G401 (cell line): ENCODE measurements at regions not wholly inside any gene's neighbourhood (a gene's known extent, or its start where the extent isn't known, plus 50 kb on each side); places are given as distances from the start of the nearest gene placed in this dataset.
A peak's percentile ranks its signal among the peaks of the same experiment; 100 is the strongest.
"Not testable (repeated sequence)": the region's sequence is repeated elsewhere in the genome, so short reads cannot be mapped to it uniquely, and the experiment has no call there.

Experiments used
- DNase-seq: peaks from one replicate; pipeline ENCODE4 v3.0.0-alpha.2; 2015; ENCODE audit warnings: low spot score
- in situ Hi-C: cut with HindIII; loops from 2 replicates; pipeline ENCODE4 v1.10.0; 2016; ENCODE audit warnings: low sequenced_read_pairs, mixed read lengths

GRCh38 chr3:127445581-127446343 lies 144.8 kb downstream of the TPRA1 start:
- DNase-seq = no peak
- in situ Hi-C loops = no loop called here

DNA sequence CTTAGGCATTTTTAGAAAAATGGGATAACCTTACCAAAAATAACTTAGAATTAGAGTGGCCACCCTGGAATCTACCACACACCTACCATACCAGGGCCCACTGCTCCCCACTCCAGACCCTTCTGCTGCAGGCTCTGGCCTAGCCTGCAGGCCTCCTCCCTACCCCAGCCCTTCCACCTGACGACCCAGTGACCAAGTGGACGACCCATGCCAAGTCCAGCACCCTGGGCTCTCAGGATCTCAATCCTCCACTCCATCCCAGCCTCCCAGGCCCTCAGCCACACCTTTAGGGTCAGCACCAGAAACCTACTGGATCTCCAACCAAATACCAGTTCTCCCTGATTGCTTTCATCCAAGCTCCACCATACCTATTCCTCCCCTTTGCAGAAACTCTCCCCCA lies 145.8 kb downstream of the TPRA1 start:
- no peak for DNase-seq
- in situ Hi-C loops = no loop called here

GRCh38 chr3:127443581-127444375 lies 146.8 kb downstream of the TPRA1 start:
- DNase-seq = no peak
- in situ Hi-C loops = no loop called here

GRCh38 chr3:127442506-127442905 lies 148.0 kb downstream of the TPRA1 start:
- DNase-seq = no peak
- in situ Hi-C loops = no loop called here

GRCh38 chr3:127441764-127442163 lies 148.8 kb downstream of the TPRA1 start:
- in situ Hi-C loops = no loop called here
- no peak for DNase-seq

- in situ Hi-C loops = no loop called here
- DNase-seq = no peak
These were observed 150.1 kb downstream of the TPRA1 start for GRCh38 chr3:127440384-127440783.

- in situ Hi-C loops = no loop called here
- no peak for DNase-seq
These were observed 150.9 kb downstream of the TPRA1 start for GRCh38 chr3:127439621-127440020.

- in situ Hi-C loops = no loop called here
- DNase-seq = no peak
These were observed 151.1 kb upstream of the PRR20G start for GRCh38 chr3:127438951-127439350.

- in situ Hi-C loops = no loop called here
- DNase-seq = no peak
These were observed 150.5 kb upstream of the PRR20G start for GRCh38 chr3:127438371-127438770.

DNA sequence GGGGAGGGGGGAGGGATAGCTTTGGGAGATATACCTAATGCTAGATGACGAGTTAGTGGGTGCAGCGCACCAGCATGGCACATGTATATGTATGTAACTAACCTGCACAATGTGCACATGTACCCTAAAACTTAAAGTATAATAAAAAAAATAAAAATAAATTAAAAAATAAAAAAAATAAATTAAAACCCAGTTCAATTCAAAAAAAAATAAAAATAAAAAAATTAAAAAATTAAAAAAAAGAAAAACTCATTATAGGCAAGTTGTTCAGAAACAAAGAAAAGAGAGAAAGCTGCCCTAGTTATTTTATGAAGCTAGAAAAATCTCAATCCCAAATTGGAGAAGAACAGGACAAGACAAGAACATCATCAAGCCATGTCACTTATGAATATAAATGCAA lies 147.5 kb upstream of the PRR20G start:
- DNase-seq, in situ Hi-C loops: not testable (repeated sequence)

- DNase-seq = peak; percentile 19
- in situ Hi-C loops = no loop called here
These were observed 143.2 kb upstream of the PRR20G start for GRCh38 chr3:127431066-127431465.

GRCh38 chr3:127428344-127428997 lies 140.6 kb upstream of the PRR20G start:
- in situ Hi-C loops = no loop called here
- DNase-seq = no peak

GRCh38 chr3:127427666-127428065 lies 139.8 kb upstream of the PRR20G start:
- DNase-seq = no peak
- in situ Hi-C loops = no loop called here

DNA sequence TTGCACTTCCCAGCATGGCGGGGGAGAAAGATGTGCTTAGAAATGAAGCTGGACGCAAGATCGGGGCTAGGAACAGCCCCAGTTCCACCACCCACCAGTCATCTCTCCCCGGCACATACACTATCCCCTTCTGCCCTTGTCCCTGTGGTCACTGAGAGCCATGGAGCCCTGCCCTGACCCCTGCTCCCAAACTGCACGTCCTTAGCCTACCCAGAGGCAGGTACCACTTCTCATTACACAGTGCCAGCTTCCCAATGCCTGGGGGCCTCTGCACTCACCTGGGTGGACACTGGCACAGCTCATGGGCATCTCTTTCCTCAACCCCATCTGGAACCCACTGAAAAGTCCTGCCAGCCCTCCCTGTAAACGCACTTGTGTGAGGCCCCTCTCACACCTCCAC lies 139.3 kb upstream of the PRR20G start:
- in situ Hi-C loops = no loop called here

DNA sequence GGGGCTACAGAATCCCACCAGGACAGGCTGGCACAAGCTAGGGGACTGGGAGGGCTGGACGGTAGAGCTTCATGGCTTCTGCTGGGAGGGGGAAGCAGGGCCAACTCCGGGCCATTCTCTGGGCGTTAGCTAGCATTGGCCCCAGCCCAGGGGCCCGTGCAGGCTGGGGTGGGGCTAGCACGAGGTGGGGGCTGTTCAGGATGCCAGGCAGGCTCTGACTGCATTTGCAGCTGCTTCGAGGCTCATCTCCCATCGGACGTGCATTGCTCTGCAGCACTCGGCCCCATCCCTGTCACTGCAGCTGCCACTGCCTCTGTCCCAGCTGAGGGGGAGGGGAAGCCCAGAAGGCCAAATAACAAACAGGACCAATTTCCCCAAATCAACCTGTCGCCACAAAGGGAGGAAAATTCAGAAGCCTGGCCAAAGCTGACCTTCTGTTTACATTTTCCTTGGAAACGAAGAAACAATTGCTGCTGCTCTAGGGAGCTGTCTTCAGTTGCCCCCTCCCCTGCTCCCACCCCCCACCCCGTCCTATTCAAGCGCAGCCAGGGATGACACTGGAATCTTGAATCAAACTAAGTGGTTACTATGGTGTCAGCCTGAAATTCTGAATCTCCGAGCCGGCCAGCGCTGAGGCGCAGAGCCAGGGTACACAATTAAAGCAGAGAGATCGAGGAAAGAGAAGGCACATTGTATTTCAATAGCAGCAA lies 138.8 kb upstream of the PRR20G start:
- in situ Hi-C loops = no loop called here
- DNase-seq = peak; percentile 18

More for the DNA sequence above, 139.3 kb upstream of the PRR20G start:
- no peak for DNase-seq

DNA sequence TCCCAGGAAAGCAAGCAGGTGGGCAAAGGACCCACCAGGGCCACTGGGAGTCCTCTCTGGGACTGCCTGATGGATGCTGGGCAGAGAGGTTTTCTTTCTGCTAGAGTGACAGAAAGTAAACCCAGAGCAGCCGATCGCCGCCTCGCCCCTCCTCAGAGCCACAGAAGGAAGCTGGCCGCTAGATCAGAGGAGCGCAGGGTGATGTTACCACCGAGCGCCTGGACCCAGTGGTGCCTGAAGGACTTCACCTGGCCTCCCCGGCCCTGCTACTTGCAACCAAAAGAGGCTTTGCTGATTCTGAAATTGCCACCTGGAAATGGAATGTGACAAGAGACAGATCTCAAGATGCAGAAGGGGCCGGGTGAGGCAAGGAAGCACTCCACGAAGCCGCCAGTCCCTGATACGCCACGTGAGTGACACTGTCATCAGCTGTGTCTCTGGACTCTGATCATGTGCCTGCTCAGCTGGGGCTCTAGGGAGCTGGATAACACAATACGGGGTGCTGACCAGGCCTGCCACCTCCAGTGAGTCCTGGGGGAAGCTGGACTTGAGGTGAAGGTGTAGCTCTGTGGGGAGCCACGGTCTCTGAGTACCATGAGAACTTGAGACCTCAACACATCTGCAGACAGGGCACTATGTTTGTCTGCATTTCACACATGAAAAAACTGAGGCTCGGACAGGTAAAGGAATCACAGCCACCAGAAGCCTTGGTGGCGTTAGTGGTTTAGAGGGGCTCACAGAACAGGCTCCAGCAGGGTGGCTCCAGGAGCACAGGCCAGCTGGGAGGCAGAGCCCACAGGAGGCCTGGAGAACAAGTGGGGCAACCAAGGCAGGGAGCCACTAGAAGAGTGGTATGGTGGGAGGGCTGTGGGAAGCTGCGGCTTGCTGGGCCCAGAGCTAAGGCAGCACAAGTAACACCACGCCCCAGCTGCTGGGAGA lies 137.9 kb upstream of the PRR20G start:
- in situ Hi-C loops = no loop called here
- no peak for DNase-seq

GRCh38 chr3:127424766-127425504 lies 137.1 kb upstream of the PRR20G start:
- DNase-seq = no peak
- in situ Hi-C loops = no loop called here
